ENCODE measurements at regions not wholly inside any gene's neighbourhood (a gene's known extent, or its start where the extent isn't known, plus 50 kb on each side); places are given as distances from the start of the nearest gene placed in this dataset.

DNA sequence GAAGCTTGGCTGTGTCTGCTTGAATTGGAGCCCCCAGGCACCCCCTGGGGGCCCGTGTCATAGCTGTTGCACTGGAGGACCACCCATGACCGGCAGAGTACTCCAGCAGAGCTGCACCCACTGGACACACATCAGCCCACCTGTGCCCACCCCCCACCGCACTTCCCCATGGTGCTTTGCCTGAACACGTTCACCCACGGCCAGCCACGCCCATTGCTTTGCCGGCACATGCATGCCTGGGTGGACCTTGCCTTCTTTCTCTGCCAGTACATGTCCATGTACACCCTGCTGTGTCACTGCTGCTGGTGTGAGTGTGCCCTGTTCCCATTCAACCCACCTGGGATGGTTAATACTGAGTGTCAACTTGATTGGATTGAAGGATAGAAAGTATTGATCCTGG lies 88.7 kb downstream of the SAMD9 start:
- TF ChIP-seq, protein P1, sequence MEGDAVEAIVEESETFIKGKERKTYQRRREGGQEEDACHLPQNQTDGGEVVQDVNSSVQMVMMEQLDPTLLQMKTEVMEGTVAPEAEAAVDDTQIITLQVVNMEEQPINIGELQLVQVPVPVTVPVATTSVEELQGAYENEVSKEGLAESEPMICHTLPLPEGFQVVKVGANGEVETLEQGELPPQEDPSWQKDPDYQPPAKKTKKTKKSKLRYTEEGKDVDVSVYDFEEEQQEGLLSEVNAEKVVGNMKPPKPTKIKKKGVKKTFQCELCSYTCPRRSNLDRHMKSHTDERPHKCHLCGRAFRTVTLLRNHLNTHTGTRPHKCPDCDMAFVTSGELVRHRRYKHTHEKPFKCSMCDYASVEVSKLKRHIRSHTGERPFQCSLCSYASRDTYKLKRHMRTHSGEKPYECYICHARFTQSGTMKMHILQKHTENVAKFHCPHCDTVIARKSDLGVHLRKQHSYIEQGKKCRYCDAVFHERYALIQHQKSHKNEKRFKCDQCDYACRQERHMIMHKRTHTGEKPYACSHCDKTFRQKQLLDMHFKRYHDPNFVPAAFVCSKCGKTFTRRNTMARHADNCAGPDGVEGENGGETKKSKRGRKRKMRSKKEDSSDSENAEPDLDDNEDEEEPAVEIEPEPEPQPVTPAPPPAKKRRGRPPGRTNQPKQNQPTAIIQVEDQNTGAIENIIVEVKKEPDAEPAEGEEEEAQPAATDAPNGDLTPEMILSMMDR (conservative IDR thresholded peaks at IDR 0.05): no peak
- no peak for TF ChIP-seq ZFX (IDR thresholded peaks at IDR 0.05)
